ENCODE measurements at regions not wholly inside any gene's neighbourhood (a gene's known extent, or its start where the extent isn't known, plus 50 kb on each side); places are given as distances from the start of the nearest gene placed in this dataset.
"Not testable (repeated sequence)": the region's sequence is repeated elsewhere in the genome, so short reads cannot be mapped to it uniquely, and the experiment has no call there.

DNA sequence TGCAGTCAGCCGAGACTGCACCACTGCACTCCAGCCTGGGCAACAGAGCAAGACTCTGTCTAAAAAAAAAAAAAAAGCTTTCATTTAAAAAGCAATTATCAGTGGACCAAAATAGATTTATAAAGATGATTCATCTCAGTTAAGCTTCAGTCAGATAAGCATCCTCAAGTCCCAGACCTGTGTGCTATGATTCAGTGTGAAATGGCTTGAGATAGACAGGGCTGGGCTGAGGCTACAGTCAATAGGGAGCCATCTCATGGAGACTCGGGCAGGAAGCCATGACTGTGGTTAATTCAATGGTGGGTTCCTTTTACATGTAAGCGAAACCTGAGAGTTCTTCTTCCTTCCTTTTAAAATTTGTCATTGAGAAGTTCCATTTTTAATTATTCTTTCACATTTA is 276.0 kb downstream of the TFAP2A start:
- DNase-seq (ENCODE audit: low read depth), result peak; percentile 57

- no peak for DNase-seq (ENCODE audit: low read depth)
Observed at GRCh38 chr6:10136636-10137035, 278.2 kb downstream of the TFAP2A start.

DNA sequence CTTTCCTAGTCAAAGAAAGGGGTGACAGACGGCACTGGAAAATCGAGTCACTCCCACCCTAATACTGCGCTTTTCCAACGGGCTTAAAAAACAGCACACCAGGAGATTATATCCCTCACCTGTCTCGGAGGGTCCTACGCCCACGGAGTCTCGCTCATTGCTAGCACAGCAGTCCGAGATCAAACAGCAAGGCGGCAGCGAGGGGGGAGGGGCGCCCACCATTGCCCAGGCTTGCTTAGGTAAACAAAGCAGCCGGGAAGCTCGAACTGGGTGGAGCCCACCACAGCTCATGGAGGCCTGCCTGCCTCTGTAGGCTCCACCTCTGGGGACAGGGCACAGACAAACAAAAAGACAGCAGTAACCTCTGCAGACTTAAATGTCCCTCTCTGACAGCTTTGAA is 280.7 kb downstream of the TFAP2A start:
- not testable (repeated sequence) for DNase-seq (ENCODE audit: low read depth)

DNA sequence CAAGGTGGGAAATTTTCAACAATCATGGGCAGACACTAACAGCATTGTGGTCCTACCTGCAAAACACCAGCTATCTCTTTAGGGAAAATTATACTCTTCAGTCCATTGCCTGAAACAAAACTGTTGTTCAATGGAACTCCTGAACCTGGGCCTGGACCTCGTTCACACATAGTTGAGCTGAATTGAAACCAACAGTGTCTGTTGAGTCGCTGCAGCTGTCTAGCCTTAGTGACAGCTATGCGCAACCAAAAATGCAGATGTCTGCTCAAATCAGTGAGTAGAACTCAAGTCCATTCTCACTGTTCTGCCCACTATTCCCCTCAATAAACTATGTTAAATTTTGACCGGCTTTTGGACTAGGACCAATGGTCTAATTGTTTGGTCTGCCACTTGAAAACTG is 286.2 kb downstream of the TFAP2A start:
- DNase-seq (ENCODE audit: low read depth), result no peak

GRCh38 chr6:10122164-10122563 is 292.7 kb downstream of the TFAP2A start:
- no peak for DNase-seq (ENCODE audit: low read depth)

GRCh38 chr6:10112871-10113549 is 301.9 kb downstream of the TFAP2A start:
- DNase-seq (ENCODE audit: low read depth), result no peak

- DNase-seq (ENCODE audit: low read depth), result no peak
Observed at GRCh38 chr6:10111975-10112374, 302.9 kb downstream of the TFAP2A start.

DNA sequence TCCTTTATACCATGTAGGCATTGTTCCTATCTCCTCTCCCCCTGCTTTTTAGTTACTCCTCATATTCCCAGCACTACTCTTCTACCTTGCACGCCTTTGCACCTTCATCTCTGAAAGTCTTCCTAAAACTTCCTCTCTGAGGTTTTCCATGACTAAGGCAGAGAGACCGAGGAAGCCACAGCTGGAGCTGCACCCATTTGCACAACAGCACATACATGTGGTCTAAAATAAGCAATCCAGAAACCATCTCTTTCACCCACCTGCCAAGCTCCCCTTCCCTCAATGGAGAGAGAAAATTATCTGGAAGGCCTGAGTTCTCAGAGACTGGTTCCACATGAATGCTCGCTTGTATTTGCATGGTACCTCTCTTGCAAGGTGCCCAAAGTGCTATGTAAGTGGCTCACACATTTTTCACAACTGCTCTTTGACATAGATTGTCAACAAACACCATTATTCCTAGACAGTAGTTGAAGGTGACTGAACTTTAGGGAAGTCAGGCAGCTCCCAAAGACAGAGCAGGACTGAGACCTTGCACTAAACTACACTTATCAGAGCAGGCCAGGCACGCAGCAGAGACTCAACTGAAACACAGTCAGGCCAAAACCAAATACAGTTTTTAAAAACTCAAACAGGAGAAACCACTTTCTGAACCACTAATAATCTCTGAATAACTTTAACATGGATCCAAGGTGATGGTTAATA is 313.2 kb downstream of the TFAP2A start:
- peak; percentile 6 for DNase-seq (ENCODE audit: low read depth)

DNA sequence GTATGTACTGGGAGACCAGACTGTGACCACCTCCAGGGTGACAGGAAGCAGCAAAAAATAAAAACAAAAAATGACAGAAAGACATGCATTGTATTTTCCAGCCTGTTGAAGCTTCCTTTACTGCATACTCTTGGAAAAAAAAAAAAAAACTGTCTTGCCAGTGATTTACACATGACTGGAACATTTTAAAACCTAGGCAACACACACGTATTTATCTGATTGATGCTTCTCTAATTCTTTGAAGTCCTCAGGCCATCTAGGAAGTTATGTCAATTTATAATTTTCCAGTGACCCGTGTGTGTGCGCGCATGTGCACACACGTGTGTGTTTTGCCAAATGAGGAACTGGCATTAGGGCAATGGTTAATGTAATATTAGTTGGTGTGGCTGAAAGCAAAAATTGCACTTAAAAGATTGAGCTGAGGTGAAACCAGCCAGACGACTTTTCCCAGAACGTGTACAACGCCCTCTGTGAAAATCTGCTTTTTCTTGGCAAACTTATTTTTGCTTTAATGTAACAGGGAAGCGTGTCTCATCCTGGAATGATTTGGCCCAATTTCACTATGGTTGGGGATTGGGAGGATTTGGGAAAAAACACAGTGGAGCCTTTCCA is 315.2 kb downstream of the TFAP2A start:
- DNase-seq (ENCODE audit: low read depth), result no peak

DNA sequence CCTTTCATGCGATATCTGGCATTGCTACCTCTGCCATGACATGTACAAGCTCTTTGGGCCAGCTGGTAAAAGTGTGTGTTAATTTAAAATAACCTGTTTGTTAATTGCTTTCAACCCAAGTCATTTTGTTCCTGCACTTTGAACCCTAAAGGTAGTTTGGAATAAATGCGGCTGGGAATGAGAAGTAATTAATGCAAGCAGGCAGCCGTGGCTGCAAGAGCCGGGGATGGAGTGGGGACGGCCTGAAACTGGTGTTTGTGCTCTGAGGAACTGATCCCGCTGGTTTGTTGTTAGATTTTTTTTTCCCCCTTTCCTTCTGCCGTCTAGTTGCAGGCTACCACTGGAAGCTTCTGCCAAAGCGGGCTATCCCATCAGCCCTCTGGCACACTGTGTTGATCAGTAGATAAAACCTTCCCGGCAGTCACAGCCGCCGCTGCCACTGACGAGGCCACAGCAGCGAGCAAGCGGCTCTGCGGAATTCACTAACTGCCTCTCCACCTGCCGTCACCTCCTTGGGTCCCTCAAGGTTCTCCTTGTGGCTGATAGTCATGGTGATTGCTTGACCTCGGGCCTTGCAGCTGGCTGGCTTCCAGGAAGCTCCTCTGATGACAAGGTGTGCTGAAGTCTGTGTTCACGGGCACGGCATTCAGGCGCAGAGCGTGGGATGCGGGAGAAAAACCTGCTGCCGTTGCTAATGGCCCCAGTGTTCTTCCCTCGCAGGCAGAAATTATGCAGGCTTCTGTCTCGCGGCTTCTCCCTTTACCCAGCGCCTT is 315.9 kb downstream of the TFAP2A start:
- DNase-seq (ENCODE audit: low read depth), result peak; percentile 13

DNA sequence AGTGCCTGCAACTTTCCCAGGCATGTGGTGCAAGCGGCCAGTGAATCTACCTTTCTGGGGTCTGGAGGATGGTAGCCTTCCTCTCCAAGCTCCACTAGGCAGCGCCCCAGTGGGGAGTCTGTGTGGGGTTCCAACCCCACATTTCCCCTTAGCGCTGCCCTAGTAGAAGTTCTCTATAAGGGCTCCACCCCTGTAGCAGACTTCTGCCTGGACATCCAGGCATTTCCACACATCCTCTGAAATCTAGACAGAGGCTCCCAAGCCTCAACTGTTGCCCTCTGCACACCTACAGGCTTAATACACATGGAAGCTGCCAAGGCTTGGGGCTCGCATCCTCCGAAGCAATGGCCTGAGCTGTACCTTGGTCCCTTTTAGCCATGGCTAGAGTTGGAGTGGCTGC is 321.6 kb downstream of the TFAP2A start:
- no peak for DNase-seq (ENCODE audit: low read depth)

DNA sequence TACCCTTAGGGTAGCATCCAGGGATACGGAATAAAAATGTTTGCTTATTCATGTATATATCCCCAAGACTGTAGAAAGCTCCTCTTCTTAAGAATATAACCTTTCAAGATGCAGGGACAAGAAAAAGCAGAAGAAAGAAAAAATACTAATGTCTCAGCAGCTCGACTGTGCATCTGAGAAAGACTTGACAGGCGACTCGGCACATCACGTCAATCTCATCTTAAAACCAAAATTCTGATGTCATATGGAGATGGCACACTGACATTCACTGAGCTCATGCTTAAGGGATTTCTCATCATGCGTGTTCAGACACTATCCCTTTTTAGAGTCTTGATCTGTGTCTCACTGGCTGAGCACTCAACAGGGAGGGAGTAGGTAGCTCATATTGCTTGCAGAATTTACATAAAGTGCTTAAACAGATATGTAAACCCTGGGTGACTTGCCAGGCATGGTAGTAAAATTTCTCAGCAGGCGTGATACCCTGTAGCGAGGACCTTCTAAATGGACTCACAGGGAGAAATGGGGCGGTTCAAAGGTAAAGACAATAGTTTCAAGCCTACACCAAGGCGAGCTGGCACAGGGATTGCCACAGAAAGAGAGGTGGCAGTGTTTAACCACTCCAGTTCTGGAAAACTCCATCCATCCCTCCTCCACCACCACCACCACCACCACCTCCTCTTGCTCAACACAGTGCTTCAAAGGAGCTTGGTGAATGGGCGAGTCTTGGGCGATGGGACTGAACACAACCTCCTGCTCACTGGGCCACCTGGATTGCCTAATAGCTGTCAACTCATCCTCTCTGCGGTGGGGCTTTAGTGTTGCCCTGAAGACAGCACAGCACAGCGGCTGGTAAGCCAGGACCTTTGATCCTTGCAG is 330.5 kb downstream of the TFAP2A start:
- DNase-seq (ENCODE audit: low read depth), result no peak

- no peak for DNase-seq (ENCODE audit: low read depth)
Observed at GRCh38 chr6:10082385-10082784, 332.5 kb downstream of the TFAP2A start.

GRCh38 chr6:10081957-10082356 is 332.9 kb downstream of the TFAP2A start:
- no peak for DNase-seq (ENCODE audit: low read depth)

DNA sequence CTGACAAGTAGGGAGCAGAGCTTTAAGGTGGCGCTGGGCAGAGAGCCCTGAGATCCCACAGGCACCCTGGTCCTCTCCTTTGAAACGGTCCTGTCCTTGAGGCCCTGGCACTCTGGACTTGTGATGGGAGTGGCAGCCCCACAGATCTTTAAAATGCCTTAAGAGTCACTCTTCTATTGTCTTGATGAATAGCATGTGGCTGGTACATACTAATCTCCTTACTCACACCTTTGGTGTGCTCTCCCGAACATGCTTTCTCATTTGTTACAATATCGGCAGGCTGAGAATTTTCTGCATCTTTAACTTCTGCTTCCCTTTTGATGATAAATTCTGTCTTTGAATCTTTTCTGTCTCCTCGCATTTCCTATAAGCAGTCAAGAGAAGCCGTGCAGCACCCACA is 333.8 kb downstream of the TFAP2A start:
- no peak for DNase-seq (ENCODE audit: low read depth)

DNA sequence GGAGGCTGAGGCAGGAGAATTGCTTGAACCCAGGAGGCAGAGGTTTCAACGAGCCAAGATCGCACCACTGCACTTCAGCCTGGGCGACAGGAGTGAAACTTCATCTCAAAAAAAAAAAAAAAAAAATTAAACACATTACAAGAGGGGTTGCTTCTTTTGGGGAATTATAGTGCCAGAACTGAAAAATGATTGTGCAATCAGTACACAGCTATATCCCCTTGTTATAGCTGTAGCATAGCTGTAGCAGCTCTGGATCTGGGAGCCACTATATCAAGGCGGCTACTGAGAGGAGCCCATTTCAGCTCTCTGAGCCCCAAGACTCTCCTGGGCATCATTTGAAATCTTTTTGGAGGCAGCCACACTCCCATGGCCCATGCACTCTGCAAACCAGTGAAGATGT is 334.3 kb downstream of the TFAP2A start:
- DNase-seq (ENCODE audit: low read depth), result no peak

- DNase-seq (ENCODE audit: low read depth), result no peak
Observed at GRCh38 chr6:10078581-10078980, 336.3 kb downstream of the TFAP2A start.

- DNase-seq (ENCODE audit: low read depth), result not testable (repeated sequence)
Observed at GRCh38 chr6:10074726-10075125, 340.1 kb downstream of the TFAP2A start.

GRCh38 chr6:10073341-10073740 is 341.5 kb downstream of the TFAP2A start:
- DNase-seq (ENCODE audit: low read depth), result no peak

GRCh38 chr6:10071631-10072220 is 343.1 kb downstream of the TFAP2A start:
- no peak for DNase-seq (ENCODE audit: low read depth)
